GM20000 (cell line): ENCODE measurements at regions not wholly inside any gene's neighbourhood (a gene's known extent, or its start where the extent isn't known, plus 50 kb on each side); places are given as distances from the start of the nearest gene placed in this dataset.
"Not testable (repeated sequence)": the region's sequence is repeated elsewhere in the genome, so short reads cannot be mapped to it uniquely, and the experiment has no call there.

Experiments
- DNase-seq: peaks from one replicate; pipeline ENCODE4 v3.0.0; 2012; ENCODE audit warnings: low spot score

- not testable (repeated sequence) for DNase-seq
Observed at GRCh38 chr4:118629697-118630096, 55.5 kb upstream of the METTL14 start.

DNA sequence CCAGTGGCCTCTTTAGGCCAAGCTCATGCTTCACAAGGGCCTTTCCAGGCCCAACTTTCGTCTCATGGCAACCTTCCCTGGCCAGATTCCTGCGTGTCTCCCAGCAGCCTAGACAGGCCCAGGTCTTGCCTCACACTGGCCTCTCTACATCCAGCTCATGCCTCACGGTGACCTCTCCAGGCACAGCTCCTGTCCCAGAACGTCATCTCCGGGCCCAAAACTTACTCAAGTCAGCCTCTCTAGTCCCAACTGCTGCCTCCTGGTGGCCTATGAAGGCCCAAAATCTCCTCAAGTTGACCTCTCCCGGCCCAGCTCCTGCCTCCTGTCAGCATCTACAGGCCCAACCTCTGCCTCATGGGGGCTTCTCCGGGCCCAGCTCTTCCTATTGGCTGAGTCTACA lies 54.3 kb upstream of the METTL14 start:
- DNase-seq, result not testable (repeated sequence)

DNA sequence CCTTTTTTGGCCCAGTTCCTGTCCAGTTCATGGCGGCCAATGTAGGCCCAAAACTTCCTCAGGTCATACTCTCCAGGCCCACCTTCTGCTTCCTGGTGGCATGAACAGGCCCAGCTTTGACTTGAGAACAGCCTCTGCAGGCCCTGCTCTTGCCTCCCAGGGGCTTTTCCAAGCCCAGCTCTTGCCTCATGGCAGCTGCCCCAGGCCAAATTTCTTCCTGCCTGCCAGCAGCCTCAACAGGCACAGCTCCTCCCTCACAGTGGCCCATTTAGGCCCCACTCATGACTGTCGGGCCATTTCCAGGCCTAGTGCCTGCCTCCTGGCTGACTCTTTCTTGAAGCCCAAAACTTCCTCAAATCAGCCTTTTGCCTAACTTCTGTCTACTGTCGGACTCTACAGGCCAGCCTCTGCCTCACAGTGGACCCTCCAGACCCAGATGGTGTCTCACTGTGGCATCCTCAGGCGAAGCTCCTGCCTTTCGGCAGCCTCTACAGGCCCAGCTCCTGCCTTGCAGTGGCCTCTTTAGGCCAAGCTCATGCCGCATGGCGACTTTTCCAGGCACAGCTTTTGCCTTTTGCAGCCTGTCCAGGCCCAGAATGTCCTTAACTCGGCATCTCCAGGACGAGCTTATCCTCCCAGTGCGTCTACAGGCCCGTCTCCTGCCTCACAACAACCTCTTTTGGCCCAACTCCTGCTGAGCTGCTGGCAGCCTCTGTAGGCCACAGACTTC lies 53.7 kb upstream of the METTL14 start:
- not testable (repeated sequence) for DNase-seq

- DNase-seq, result not testable (repeated sequence)
Observed at GRCh38 chr4:118633476-118633875, 51.7 kb upstream of the METTL14 start.

DNA sequence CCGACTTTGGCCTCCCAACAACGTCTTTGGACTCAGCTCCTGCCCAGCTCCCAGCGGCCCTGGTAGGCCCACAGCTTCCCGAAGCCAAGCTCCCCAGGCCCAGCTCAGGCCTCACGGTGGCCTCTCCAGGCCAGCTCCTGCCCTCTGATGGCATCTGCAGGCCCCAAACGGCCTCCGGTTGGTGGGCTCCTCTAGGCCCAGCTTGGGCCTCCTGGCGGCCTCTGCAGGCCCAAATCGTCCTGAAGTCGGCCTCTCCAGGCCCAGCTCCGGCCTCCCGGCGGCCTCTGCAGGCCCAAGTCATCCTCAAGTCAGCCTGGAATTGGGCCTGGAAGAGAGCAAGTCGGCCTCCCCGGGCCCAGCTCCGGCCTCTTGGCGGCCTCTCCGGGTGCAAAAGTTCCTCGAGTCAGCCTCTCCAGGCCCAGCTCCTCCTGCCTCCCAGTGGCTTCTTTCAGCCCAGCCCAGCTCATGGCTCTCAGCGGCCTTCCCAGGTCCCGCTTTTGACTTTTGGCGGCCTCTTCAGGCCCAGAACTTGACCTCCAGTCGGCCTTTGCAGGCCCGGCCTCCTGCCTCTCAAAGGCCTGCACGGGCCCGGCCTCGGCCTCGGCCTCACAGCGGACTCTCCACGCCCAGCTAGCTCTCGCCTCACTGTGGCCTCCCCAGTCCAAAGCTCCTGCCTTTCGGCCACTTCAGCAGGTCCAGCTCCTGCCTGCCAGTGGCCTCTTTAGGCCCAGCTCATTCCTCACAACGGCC lies 50.9 kb upstream of the METTL14 start:
- DNase-seq, result not testable (repeated sequence)
